HEK293T (cell line): ENCODE measurements at regions not wholly inside any gene's neighbourhood (a gene's known extent, or its start where the extent isn't known, plus 50 kb on each side); places are given as distances from the start of the nearest gene placed in this dataset.

Experiments used
- ARNT ChIP-seq: fragments of 450-650 bp; IDR thresholded peaks from 2 replicates; pipeline ENCODE4 v1.6.1; 2017; ENCODE audit warnings: mild to moderate bottlenecking
- BHLHE40 ChIP-seq: fragments of 450-650 bp; IDR thresholded peaks from 2 replicates; pipeline ENCODE4 v1.6.1; 2016; ENCODE audit warnings: mild to moderate bottlenecking, moderate library complexity, borderline replicate concordance
- ELF4 ChIP-seq: fragments of 450-650 bp; IDR thresholded peaks from 2 replicates; pipeline ENCODE4 v1.6.1; 2017; ENCODE audit warnings: antibody characterized with exemption
- FOXA1 ChIP-seq: fragments of 450-650 bp; IDR thresholded peaks from 2 replicates; pipeline ENCODE4 v1.6.1; 2016; ENCODE audit warnings: mild to moderate bottlenecking
- FOXK2 ChIP-seq: fragments of 450-650 bp; IDR thresholded peaks from 2 replicates; pipeline ENCODE4 v1.6.1; 2016; ENCODE audit warnings: mild to moderate bottlenecking
- FOXM1 ChIP-seq: fragments of 450-650 bp; IDR thresholded peaks from 2 replicates; pipeline ENCODE4 v1.6.1; 2017; ENCODE audit warnings: mild to moderate bottlenecking, borderline replicate concordance
- L3MBTL2 ChIP-seq: fragments of 450-650 bp; conservative IDR thresholded peaks from 2 replicates; pipeline ENCODE4 v1.6.1; 2016; ENCODE audit warnings: mild to moderate bottlenecking
- NFRKB ChIP-seq: fragments of 450-650 bp; IDR thresholded peaks from 2 replicates; pipeline ENCODE4 v1.6.1; 2016; ENCODE audit warnings: mild to moderate bottlenecking, moderate library complexity
- PKNOX1 ChIP-seq: fragments of 450-650 bp; IDR thresholded peaks from 2 replicates; pipeline ENCODE4 v1.6.1; 2016
- SP1 ChIP-seq: fragments of 450-650 bp; IDR thresholded peaks from 2 replicates; pipeline ENCODE4 v1.6.1; 2017
- SUZ12 ChIP-seq: fragments of 450-650 bp; IDR thresholded peaks from 2 replicates; pipeline ENCODE4 v1.6.1; 2016; ENCODE audit warnings: mild to moderate bottlenecking
- TARDBP ChIP-seq: fragments of 450-650 bp; IDR thresholded peaks from 2 replicates; pipeline ENCODE4 v1.6.1; 2016
- ZNF384 ChIP-seq: fragments of 450-650 bp; IDR thresholded peaks from 2 replicates; pipeline ENCODE4 v1.6.1; 2016

DNA sequence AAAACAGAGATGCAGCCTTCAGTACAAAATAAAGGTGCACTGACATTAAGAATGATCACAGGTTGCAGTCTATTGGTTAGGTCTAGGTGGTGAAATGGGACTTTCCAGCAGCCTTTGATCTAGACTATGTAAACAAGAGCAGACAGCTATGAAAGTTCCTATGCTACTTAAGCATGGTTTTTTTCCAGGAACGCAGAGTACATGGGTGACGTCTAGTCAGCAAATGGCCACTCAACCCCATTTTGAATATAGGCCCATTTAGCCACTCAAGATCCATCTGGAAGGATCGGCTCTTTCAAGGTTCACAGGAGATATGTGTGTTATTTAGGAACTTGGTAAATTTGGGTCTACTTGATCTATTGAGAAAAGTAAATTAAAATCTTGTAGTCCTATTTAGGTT is 1424.6 kb upstream of the LRRTM3 start:
- TF ChIP-seq FOXA1 (no peak), PKNOX1 (no peak), FOXM1 (no peak), ELF4 (no peak), BHLHE40 (no peak), ARNT (no peak), SP1 (no peak), ZNF384 (no peak), FOXK2 (no peak), NFRKB (no peak), TARDBP (no peak), SUZ12 (no peak), L3MBTL2 (no peak)
